ENCODE measurements at regions not wholly inside any gene's neighbourhood (a gene's known extent, or its start where the extent isn't known, plus 50 kb on each side); places are given as distances from the start of the nearest gene placed in this dataset.

DNA sequence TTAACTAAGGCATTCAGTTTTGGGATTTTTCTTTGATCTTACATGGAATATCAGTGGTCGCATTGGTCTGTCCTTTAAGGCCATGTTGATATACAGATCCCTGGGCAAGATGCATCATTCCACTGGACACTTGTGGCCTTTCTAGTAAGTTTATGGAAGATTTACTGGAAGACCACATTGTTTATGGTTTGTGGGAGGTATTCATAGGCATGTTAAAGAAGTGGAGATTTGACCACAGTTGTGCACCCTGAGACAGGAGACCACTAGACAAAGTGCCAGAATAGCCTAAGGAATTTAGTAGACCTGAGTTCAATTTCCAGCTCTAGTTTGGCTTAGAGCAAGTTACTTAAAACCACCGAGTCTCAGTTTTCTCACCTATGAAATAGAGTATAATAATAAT, 383.1 kb upstream of the PAPPA start:
- TF ChIP-seq EP300 (IDR thresholded peaks at IDR 0.05) = no peak
- TF ChIP-seq, protein P1, sequence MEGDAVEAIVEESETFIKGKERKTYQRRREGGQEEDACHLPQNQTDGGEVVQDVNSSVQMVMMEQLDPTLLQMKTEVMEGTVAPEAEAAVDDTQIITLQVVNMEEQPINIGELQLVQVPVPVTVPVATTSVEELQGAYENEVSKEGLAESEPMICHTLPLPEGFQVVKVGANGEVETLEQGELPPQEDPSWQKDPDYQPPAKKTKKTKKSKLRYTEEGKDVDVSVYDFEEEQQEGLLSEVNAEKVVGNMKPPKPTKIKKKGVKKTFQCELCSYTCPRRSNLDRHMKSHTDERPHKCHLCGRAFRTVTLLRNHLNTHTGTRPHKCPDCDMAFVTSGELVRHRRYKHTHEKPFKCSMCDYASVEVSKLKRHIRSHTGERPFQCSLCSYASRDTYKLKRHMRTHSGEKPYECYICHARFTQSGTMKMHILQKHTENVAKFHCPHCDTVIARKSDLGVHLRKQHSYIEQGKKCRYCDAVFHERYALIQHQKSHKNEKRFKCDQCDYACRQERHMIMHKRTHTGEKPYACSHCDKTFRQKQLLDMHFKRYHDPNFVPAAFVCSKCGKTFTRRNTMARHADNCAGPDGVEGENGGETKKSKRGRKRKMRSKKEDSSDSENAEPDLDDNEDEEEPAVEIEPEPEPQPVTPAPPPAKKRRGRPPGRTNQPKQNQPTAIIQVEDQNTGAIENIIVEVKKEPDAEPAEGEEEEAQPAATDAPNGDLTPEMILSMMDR (IDR thresholded peaks at IDR 0.05) = no peak
- no peak for TF ChIP-seq POLR2A (IDR thresholded peaks at IDR 0.05)

Data from tibial nerve (tissue), 4 donors.